ENCODE measurements at regions not wholly inside any gene's neighbourhood (a gene's known extent, or its start where the extent isn't known, plus 50 kb on each side); places are given as distances from the start of the nearest gene placed in this dataset.

GRCh38 chr4:125484912-125485311 is 170.2 kb downstream of the FAT4 start:
- H3K9ac ChIP-seq (ENCODE audit: low read length) = no peak overlapping the region
- no peaks in the 10 kb centered on the region for H3K79me2 ChIP-seq (ENCODE audit: low read length)
- no peaks in the 10 kb centered on the region for H3K9me3 ChIP-seq (ENCODE audit: insufficient read depth, low read length)
- no peaks in the 10 kb centered on the region for H3K36me3 ChIP-seq (replicated peaks; ENCODE audit: low read depth, low read length)
- no peak overlapping the region for H2AFZ ChIP-seq (ENCODE audit: low read depth, low read length)
- no peak overlapping the region for H3K4me2 ChIP-seq (ENCODE audit: low read length)
- no peak overlapping the region for H3K4me3 ChIP-seq (ENCODE audit: low read length)
- no peaks in the 10 kb centered on the region for H3K4me1 ChIP-seq (ENCODE audit: low read length)
- H3K27ac ChIP-seq (ENCODE audit: low read length) = no peak overlapping the region
- H4K20me1 ChIP-seq (ENCODE audit: insufficient read depth, low read length) = no peaks in the 10 kb centered on the region
- TF ChIP-seq CTCF (IDR thresholded peaks at IDR 0.05; ENCODE audit: low read depth, low read length) = no peak
- no peak for TF ChIP-seq EZH2phosphoT487 (IDR thresholded peaks at IDR 0.05; ENCODE audit: low read depth)
- H3K27me3 ChIP-seq (ENCODE audit: low read depth, low read length) = no peaks in the 10 kb centered on the region

GRCh38 chr4:125486351-125486750 is 171.6 kb downstream of the FAT4 start:
- no peak for TF ChIP-seq EZH2phosphoT487 (IDR thresholded peaks at IDR 0.05; ENCODE audit: low read depth)
- no peak for TF ChIP-seq CTCF (IDR thresholded peaks at IDR 0.05; ENCODE audit: low read depth, low read length)

GRCh38 chr4:125489952-125490690 is 175.4 kb downstream of the FAT4 start:
- Histone ChIP-seq H3K36me3 (replicated peaks; ENCODE audit: low read depth, low read length) (no peaks in the 10 kb centered on the region), H3K9ac (ENCODE audit: low read length) (no peak overlapping the region), H3K27ac (ENCODE audit: low read length) (no peak overlapping the region), H2AFZ (ENCODE audit: low read depth, low read length) (no peak overlapping the region), H3K4me1 (ENCODE audit: low read length) (no peaks in the 10 kb centered on the region), H3K9me3 (ENCODE audit: insufficient read depth, low read length) (no peaks in the 10 kb centered on the region), H3K4me3 (ENCODE audit: low read length) (no peak overlapping the region), H4K20me1 (ENCODE audit: insufficient read depth, low read length) (no peaks in the 10 kb centered on the region), H3K4me2 (ENCODE audit: low read length) (no peak overlapping the region), H3K79me2 (ENCODE audit: low read length) (no peaks in the 10 kb centered on the region), H3K27me3 (ENCODE audit: low read depth, low read length) (no peaks in the 10 kb centered on the region)
- no peak for TF ChIP-seq CTCF (IDR thresholded peaks at IDR 0.05; ENCODE audit: low read depth, low read length)
- TF ChIP-seq EZH2phosphoT487 (IDR thresholded peaks at IDR 0.05; ENCODE audit: low read depth) = no peak

More at GRCh38 chr4:125486351-125486750, 171.6 kb downstream of the FAT4 start:
- no peaks in the 10 kb centered on the region for H3K79me2 ChIP-seq (ENCODE audit: low read length)
- H3K36me3 ChIP-seq (replicated peaks; ENCODE audit: low read depth, low read length) = no peaks in the 10 kb centered on the region
- H3K4me3 ChIP-seq (ENCODE audit: low read length) = no peak overlapping the region
- H3K4me2 ChIP-seq (ENCODE audit: low read length) = no peak overlapping the region
- H4K20me1 ChIP-seq (ENCODE audit: insufficient read depth, low read length) = no peaks in the 10 kb centered on the region
- H3K9me3 ChIP-seq (ENCODE audit: insufficient read depth, low read length) = no peaks in the 10 kb centered on the region
- H3K9ac ChIP-seq (ENCODE audit: low read length) = no peak overlapping the region
- H3K27ac ChIP-seq (ENCODE audit: low read length) = no peak overlapping the region
- no peak overlapping the region for H2AFZ ChIP-seq (ENCODE audit: low read depth, low read length)
- no peaks in the 10 kb centered on the region for H3K4me1 ChIP-seq (ENCODE audit: low read length)
- H3K27me3 ChIP-seq (ENCODE audit: low read depth, low read length) = no peaks in the 10 kb centered on the region

GRCh38 chr4:125492957-125493356 is 178.2 kb downstream of the FAT4 start:
- H3K4me2 ChIP-seq (ENCODE audit: low read length) = no peak overlapping the region
- no peak overlapping the region for H2AFZ ChIP-seq (ENCODE audit: low read depth, low read length)
- H3K79me2 ChIP-seq (ENCODE audit: low read length) = no peaks in the 10 kb centered on the region
- no peaks in the 10 kb centered on the region for H3K27me3 ChIP-seq (ENCODE audit: low read depth, low read length)
- H3K27ac ChIP-seq (ENCODE audit: low read length) = no peak overlapping the region
- no peak overlapping the region for H3K9ac ChIP-seq (ENCODE audit: low read length)
- no peaks in the 10 kb centered on the region for H3K4me1 ChIP-seq (ENCODE audit: low read length)
- H4K20me1 ChIP-seq (ENCODE audit: insufficient read depth, low read length) = no peaks in the 10 kb centered on the region
- H3K4me3 ChIP-seq (ENCODE audit: low read length) = no peak overlapping the region
- H3K9me3 ChIP-seq (ENCODE audit: insufficient read depth, low read length) = no peaks in the 10 kb centered on the region
- TF ChIP-seq CTCF (IDR thresholded peaks at IDR 0.05; ENCODE audit: low read depth, low read length) (no peak), EZH2phosphoT487 (IDR thresholded peaks at IDR 0.05; ENCODE audit: low read depth) (no peak)
- no peaks in the 10 kb centered on the region for H3K36me3 ChIP-seq (replicated peaks; ENCODE audit: low read depth, low read length)
